ELF-1 (cell line): ENCODE measurements at regions not wholly inside any gene's neighbourhood (a gene's known extent, or its start where the extent isn't known, plus 50 kb on each side); places are given as distances from the start of the nearest gene placed in this dataset.
"Not testable (repeated sequence)": the region's sequence is repeated elsewhere in the genome, so short reads cannot be mapped to it uniquely, and the experiment has no call there.

Experiments
- DNase-seq: peaks from one replicate; pipeline ENCODE4 v3.0.0-alpha.2; 2016; ENCODE audit warnings: low read depth, low spot score

- no peak for DNase-seq
These were observed 54.4 kb upstream of the JAK1 start for GRCh38 chr1:65020774-65021173.

GRCh38 chr1:65021795-65022194 lies 55.4 kb upstream of the JAK1 start:
- no peak for DNase-seq

GRCh38 chr1:65022216-65022615 lies 55.9 kb upstream of the JAK1 start:
- DNase-seq: no peak

- DNase-seq: peak; percentile 6
These were observed 59.4 kb upstream of the JAK1 start for GRCh38 chr1:65025794-65026193.

GRCh38 chr1:65026235-65026634 lies 59.9 kb upstream of the JAK1 start:
- peak; percentile 23 for DNase-seq

- DNase-seq: no peak
These were observed 61.5 kb upstream of the JAK1 start for GRCh38 chr1:65027666-65028358.

GRCh38 chr1:65029434-65029833 lies 63.1 kb upstream of the JAK1 start:
- DNase-seq: not testable (repeated sequence)

GRCh38 chr1:65034879-65035278 lies 68.5 kb upstream of the JAK1 start:
- DNase-seq: not testable (repeated sequence)

- no peak for DNase-seq
These were observed 70.3 kb upstream of the JAK1 start for GRCh38 chr1:65036570-65037051.

- DNase-seq: no peak
These were observed 72.7 kb upstream of the JAK1 start for GRCh38 chr1:65039066-65039465.

GRCh38 chr1:65039508-65039907 lies 73.2 kb upstream of the JAK1 start:
- DNase-seq: no peak

- no peak for DNase-seq
These were observed 76.1 kb upstream of the JAK1 start for GRCh38 chr1:65042467-65042866.

GRCh38 chr1:65044411-65044810 lies 78.1 kb upstream of the JAK1 start:
- no peak for DNase-seq

- DNase-seq: no peak
These were observed 78.9 kb upstream of the JAK1 start for GRCh38 chr1:65045022-65045817.

GRCh38 chr1:65048335-65048734 lies 82.0 kb upstream of the JAK1 start:
- no peak for DNase-seq

GRCh38 chr1:65049941-65050713 lies 83.8 kb upstream of the JAK1 start:
- DNase-seq: no peak

GRCh38 chr1:65050735-65051134 lies 84.4 kb upstream of the JAK1 start:
- no peak for DNase-seq

- DNase-seq: no peak
These were observed 88.1 kb upstream of the JAK1 start for GRCh38 chr1:65054481-65054880.

- no peak for DNase-seq
These were observed 89.4 kb upstream of the JAK1 start for GRCh38 chr1:65055747-65056146.

GRCh38 chr1:65056234-65056633 lies 89.9 kb upstream of the JAK1 start:
- DNase-seq: no peak

GRCh38 chr1:65056866-65057265 lies 90.5 kb upstream of the JAK1 start:
- DNase-seq: no peak

GRCh38 chr1:65059930-65060538 lies 88.0 kb upstream of the AK4 start:
- no peak for DNase-seq
